Inferior parietal cortex (tissue), 1 donor: ENCODE measurements at regions not wholly inside any gene's neighbourhood (a gene's known extent, or its start where the extent isn't known, plus 50 kb on each side); places are given as distances from the start of the nearest gene placed in this dataset.
"Not testable (repeated sequence)": the region's sequence is repeated elsewhere in the genome, so short reads cannot be mapped to it uniquely, and the experiment has no call there.

ENCODE experiments used
- DNase-seq: peaks from one replicate; pipeline ENCODE4 v3.0.0-alpha.2; 2016; ENCODE audit errors: extremely low spot score

- DNase-seq: no peak
Observed at GRCh38 chr3:194249323-194250097, 101.6 kb downstream of the CPN2 start.

GRCh38 chr3:194250098-194251002 lies 100.8 kb downstream of the CPN2 start:
- no peak for DNase-seq

GRCh38 chr3:194251007-194251406 lies 100.1 kb downstream of the CPN2 start:
- no peak for DNase-seq

- DNase-seq: no peak
Observed at GRCh38 chr3:194251461-194251860, 99.7 kb downstream of the CPN2 start.

- DNase-seq: no peak
Observed at GRCh38 chr3:194251891-194252560, 99.1 kb downstream of the CPN2 start.

GRCh38 chr3:194253270-194253669 lies 97.9 kb downstream of the CPN2 start:
- no peak for DNase-seq

GRCh38 chr3:194254040-194254439 lies 97.1 kb downstream of the CPN2 start:
- DNase-seq: no peak

- peak; percentile 38 for DNase-seq
Observed at GRCh38 chr3:194255252-194256039, 95.7 kb downstream of the CPN2 start.

- no peak for DNase-seq
Observed at GRCh38 chr3:194256040-194256945, 94.8 kb downstream of the CPN2 start.

- DNase-seq: no peak
Observed at GRCh38 chr3:194257151-194257621, 93.9 kb downstream of the CPN2 start.

GRCh38 chr3:194257916-194258668 lies 93.0 kb downstream of the CPN2 start:
- DNase-seq: no peak

- DNase-seq: no peak
Observed at GRCh38 chr3:194259982-194260766, 91.0 kb downstream of the CPN2 start.

GRCh38 chr3:194261581-194262063 lies 89.5 kb downstream of the CPN2 start:
- DNase-seq: no peak

GRCh38 chr3:194262176-194262924 lies 88.8 kb downstream of the CPN2 start:
- no peak for DNase-seq

- DNase-seq: no peak
Observed at GRCh38 chr3:194262925-194263305, 88.2 kb downstream of the CPN2 start.

- not testable (repeated sequence) for DNase-seq
Observed at GRCh38 chr3:194264631-194265504, 86.3 kb downstream of the CPN2 start.

- no peak for DNase-seq
Observed at GRCh38 chr3:194265505-194265892, 85.6 kb downstream of the CPN2 start.
